SK-N-SH (cell line): ENCODE measurements at regions not wholly inside any gene's neighbourhood (a gene's known extent, or its start where the extent isn't known, plus 50 kb on each side); places are given as distances from the start of the nearest gene placed in this dataset.

Experiments
- CTCF ChIA-PET: fragments of 300-600, 350-600 bp; formaldehyde crosslinking; extraction: SDS; loops from one replicate; lab custom pipeline; 2021; lab: Yijun Ruan, JAX
- POLR2A ChIA-PET: fragments of 350-600 bp; sonication (Branson Sonifier 250); formaldehyde crosslinking; extraction: SDS; loops from one replicate; lab custom pipeline; 2020; ENCODE audit warnings: antibody characterized with exemption, inconsistent platforms; lab: Yijun Ruan, JAX
- DNase-seq: peaks from one replicate; pipeline ENCODE4 v3.0.0; 2012
- H2AFZ ChIP-seq: fragments of 200-600 bp; sonication (generic); 2 replicates; pipeline ENCODE4 v1.8.1; 2016; ENCODE audit warnings: antibody characterized with exemption, mild to moderate bottlenecking, low read depth
- H3F3A ChIP-seq: fragments of 200-600 bp; sonication (generic); replicated peaks from 2 replicates; pipeline ENCODE3; 2016; ENCODE audit warnings: antibody characterized with exemption, mild to moderate bottlenecking; ENCODE audit not compliant: insufficient read depth
- H3K27ac ChIP-seq, 2 experiments: fragments of 200-500 bp in 1 of 2; fragments of 200-600 bp in 1 of 2; sonication (Bioruptor generic) in 1 of 2; sonication (generic), shearing (Covaris generic) in 1 of 2; 2 replicates each; pipeline versions ENCODE4 v1.5.1 to v1.6.1; 2014 to 2016; ENCODE audit warnings: low read depth in 2 of 2, inconsistent platforms in 1 of 2, low read length in 1 of 2, mild to moderate bottlenecking in 1 of 2, mixed read lengths in 1 of 2
- H3K27me3 ChIP-seq: fragments of 200-600 bp; sonication (generic), shearing (Covaris generic); 2 replicates; pipeline ENCODE4 v1.6.1; 2016; ENCODE audit warnings: mixed run types; ENCODE audit not compliant: insufficient read depth
- H3K36me3 ChIP-seq, 2 experiments: fragments of 200-500 bp in 1 of 2; fragments of 200-600 bp in 1 of 2; sonication (Bioruptor generic) in 1 of 2; sonication (generic) in 1 of 2; replicated peaks in 1 of 2; 2 replicates each; pipeline versions ENCODE3 to v1.5.1; 2014 to 2016; ENCODE audit warnings: low read length in 1 of 2, mild to moderate bottlenecking in 1 of 2; ENCODE audit not compliant: insufficient read depth in 2 of 2, control insufficient read depth in 1 of 2
- H3K4me1 ChIP-seq, 2 experiments: fragments of 200-500 bp in 1 of 2; fragments of 200-600 bp in 1 of 2; sonication (Bioruptor generic) in 1 of 2; sonication (generic), shearing (Covaris generic) in 1 of 2; 2 replicates each; pipeline versions ENCODE4 v1.5.1 to v1.6.1; 2014 to 2016; ENCODE audit warnings: low read depth in 1 of 2, low read length in 1 of 2, mixed run types in 1 of 2; ENCODE audit not compliant: insufficient read depth in 2 of 2, control insufficient read depth in 1 of 2
- H3K4me2 ChIP-seq: fragments of 200-600 bp; sonication (generic), shearing (Covaris generic); 2 replicates; pipeline ENCODE4 v1.6.1; 2017; ENCODE audit warnings: mixed run types
- H3K4me3 ChIP-seq, 2 experiments: fragments of 200-500 bp in 1 of 2; fragments of 200-600 bp in 1 of 2; sonication (Bioruptor generic) in 1 of 2; sonication (generic), shearing (Covaris generic) in 1 of 2; 2 replicates each; pipeline versions ENCODE4 v1.5.1 to v1.8.1; 2014 to 2016; ENCODE audit warnings: low read depth in 2 of 2, inconsistent platforms in 1 of 2, low read length in 1 of 2, mild to moderate bottlenecking in 1 of 2, mixed read lengths in 1 of 2, moderate library complexity in 1 of 2
- H3K79me2 ChIP-seq: fragments of 200-600 bp; sonication (generic); 2 replicates; pipeline ENCODE4 v1.8.1; 2017; ENCODE audit warnings: mild to moderate bottlenecking; ENCODE audit not compliant: insufficient read depth
- H3K9ac ChIP-seq: fragments of 200-600 bp; sonication (generic); 2 replicates; pipeline ENCODE4 v1.6.1; 2017; ENCODE audit warnings: mixed run types
- H3K9me2 ChIP-seq: fragments of 200-600 bp; sonication (generic); 2 replicates; pipeline ENCODE4 v1.6.1; 2017; ENCODE audit warnings: mixed run types
- H3K9me3 ChIP-seq: fragments of 200-600 bp; sonication (generic); 2 replicates; pipeline ENCODE4 v1.6.1; 2017; ENCODE audit warnings: mixed run types, mild to moderate bottlenecking, moderate library complexity
- H4K20me1 ChIP-seq: fragments of 200-600 bp; sonication (generic); 2 replicates; pipeline ENCODE4 v1.6.1; 2017; ENCODE audit warnings: mild to moderate bottlenecking, mixed run types; ENCODE audit not compliant: insufficient read depth
- CHD2 ChIP-seq: fragments of 150-350 bp; IDR thresholded peaks from 2 replicates; pipeline ENCODE4 v1.6.1; 2018; ENCODE audit warnings: low read length; ENCODE audit not compliant: partially characterized antibody
- ELF1 ChIP-seq: IDR thresholded peaks from 2 replicates; pipeline ENCODE4 v1.4.0; 2012
- EZH2phosphoT487 ChIP-seq: fragments of 200-600 bp; sonication (generic); IDR thresholded peaks from 2 replicates; pipeline ENCODE4 v1.6.1; 2017; ENCODE audit warnings: low read depth, mixed run types, mild to moderate bottlenecking, antibody characterized with exemption, moderate library complexity, borderline replicate concordance
- FOSL2 ChIP-seq: IDR thresholded peaks from 2 replicates; pipeline ENCODE4 v1.4.0; 2012; ENCODE audit warnings: low read depth, mild to moderate bottlenecking, moderate library complexity, borderline replicate concordance
- FOXJ3 ChIP-seq: sonication (generic); formaldehyde crosslinking; IDR thresholded peaks from 2 replicates; pipeline ENCODE4 v1.5.1; 2020; ENCODE audit warnings: mild to moderate bottlenecking, missing genetic modification reagents
- GABPA ChIP-seq: IDR thresholded peaks from 2 replicates; pipeline ENCODE4 v1.4.0; 2012; ENCODE audit warnings: low read depth, mild to moderate bottlenecking
- GATA2 ChIP-seq: sonication (generic); formaldehyde crosslinking; IDR thresholded peaks from 2 replicates; pipeline ENCODE4 v1.5.0; 2020; ENCODE audit warnings: mild to moderate bottlenecking, missing genetic modification reagents
- IRF3 ChIP-seq: fragments of 150-350 bp; IDR thresholded peaks from 2 replicates; pipeline ENCODE4 v1.6.1; 2016; ENCODE audit warnings: mild to moderate bottlenecking, low read depth, low read length
- JUND ChIP-seq: IDR thresholded peaks from 2 replicates; pipeline ENCODE4 v1.4.0; 2012
- MEF2A ChIP-seq: IDR thresholded peaks from 2 replicates; pipeline ENCODE4 v1.4.0; 2012; ENCODE audit warnings: low read depth, borderline replicate concordance
- MXI1 ChIP-seq: IDR thresholded peaks from 2 replicates; pipeline ENCODE4 v1.6.1; 2012; ENCODE audit warnings: mild to moderate bottlenecking, low read depth, low read length, improper control_type of control experiment
- NFIC ChIP-seq: IDR thresholded peaks from 2 replicates; pipeline ENCODE4 v1.4.0; 2012; ENCODE audit warnings: borderline replicate concordance
- POLR2AphosphoS5 ChIP-seq: IDR thresholded peaks from 2 replicates; pipeline ENCODE4 v1.6.1; 2012; ENCODE audit warnings: low read depth, low read length
- RFX5 ChIP-seq: IDR thresholded peaks from 2 replicates; pipeline ENCODE4 v1.6.1; 2012; ENCODE audit warnings: mild to moderate bottlenecking, improper control_type of control experiment, low read length
- RXRA ChIP-seq: IDR thresholded peaks from 2 replicates; pipeline ENCODE4 v1.4.0; 2012; ENCODE audit warnings: low read depth, mild to moderate bottlenecking, borderline replicate concordance
- TCF12 ChIP-seq: IDR thresholded peaks from 2 replicates; pipeline ENCODE4 v1.4.0; 2012
- USF2 ChIP-seq: fragments of 150-350 bp; IDR thresholded peaks from 2 replicates; pipeline ENCODE4 v1.6.1; 2017; ENCODE audit warnings: antibody characterized with exemption, low read length, low read depth, borderline replicate concordance
- WGBS: methylation state at CpG from one replicate; pipeline ENCODE4 v1.1.6; 2017; ENCODE audit warnings: low lambda C conversion rate; 5-methylcytosine and 5-hydroxymethylcytosine counted together
- TF ChIP-seq, protein P1 (sequence below): IDR thresholded peaks from 2 replicates; pipeline ENCODE4; 2012
- TF ChIP-seq, protein P2 (sequence below): IDR thresholded peaks from 2 replicates; pipeline ENCODE4 v1.4.0; 2012; ENCODE audit warnings: low read depth, borderline replicate concordance

- 16% methylated on average over 8 of the region's 12 CpGs for WGBS
- no peak overlapping the region for H3K27ac ChIP-seq
- no peaks in the 10 kb centered on the region for H3K79me2 ChIP-seq
- no peak overlapping the region for H3K9ac ChIP-seq
- H3F3A ChIP-seq, result no peaks in the 10 kb centered on the region
- ChIA-PET CTCF (no interaction called here), POLR2A (no interaction called here)
- no peak overlapping the region for H3K4me2 ChIP-seq
- no peaks in the 10 kb centered on the region for H4K20me1 ChIP-seq
- H3K36me3 ChIP-seq, result no peaks in the 10 kb centered on the region
- no peaks in the 10 kb centered on the region for H3K4me1 ChIP-seq
- TF ChIP-seq IRF3 (no peak), EZH2phosphoT487 (no peak), ELF1 (no peak), FOXJ3 (CRISPR knock-in tag) (no peak), USF2 (no peak), MEF2A (no peak), RXRA (no peak), CHD2 (no peak), JUND (no peak), POLR2AphosphoS5 (no peak), GABPA (no peak), RFX5 (no peak)
- TF ChIP-seq, protein P1, sequence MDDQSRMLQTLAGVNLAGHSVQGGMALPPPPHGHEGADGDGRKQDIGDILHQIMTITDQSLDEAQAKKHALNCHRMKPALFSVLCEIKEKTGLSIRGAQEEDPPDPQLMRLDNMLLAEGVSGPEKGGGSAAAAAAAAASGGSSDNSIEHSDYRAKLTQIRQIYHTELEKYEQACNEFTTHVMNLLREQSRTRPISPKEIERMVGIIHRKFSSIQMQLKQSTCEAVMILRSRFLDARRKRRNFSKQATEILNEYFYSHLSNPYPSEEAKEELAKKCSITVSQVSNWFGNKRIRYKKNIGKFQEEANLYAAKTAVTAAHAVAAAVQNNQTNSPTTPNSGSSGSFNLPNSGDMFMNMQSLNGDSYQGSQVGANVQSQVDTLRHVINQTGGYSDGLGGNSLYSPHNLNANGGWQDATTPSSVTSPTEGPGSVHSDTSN, result no peak
- no peak overlapping the region for H2AFZ ChIP-seq
- DNase-seq, result no peak
- no peak overlapping the region for H3K4me3 ChIP-seq
- H3K27me3 ChIP-seq, result no peaks in the 10 kb centered on the region
- no peaks in the 10 kb centered on the region for H3K9me2 ChIP-seq
- H3K9me3 ChIP-seq, result no peaks in the 10 kb centered on the region
Observed at GRCh38 chr5:26415987-26416779, 622.2 kb downstream of the CDH9 start.

- no peaks in the 10 kb centered on the region for H3K79me2 ChIP-seq
- H3K4me3 ChIP-seq, result no peak overlapping the region
- no peak overlapping the region for H2AFZ ChIP-seq
- H3K9me3 ChIP-seq, result no peaks in the 10 kb centered on the region
- no peak overlapping the region for H3K4me2 ChIP-seq
- no peaks in the 10 kb centered on the region for H3F3A ChIP-seq
- H3K36me3 ChIP-seq, result no peaks in the 10 kb centered on the region
- POLR2A ChIA-PET, result no interaction called here
- H4K20me1 ChIP-seq, result no peaks in the 10 kb centered on the region
- no peaks in the 10 kb centered on the region for H3K27me3 ChIP-seq
- TF ChIP-seq TCF12 (no peak), MXI1 (no peak), NFIC (no peak), GATA2 (CRISPR knock-in tag) (no peak), FOSL2 (no peak), RXRA (no peak)
- TF ChIP-seq, protein P2, sequence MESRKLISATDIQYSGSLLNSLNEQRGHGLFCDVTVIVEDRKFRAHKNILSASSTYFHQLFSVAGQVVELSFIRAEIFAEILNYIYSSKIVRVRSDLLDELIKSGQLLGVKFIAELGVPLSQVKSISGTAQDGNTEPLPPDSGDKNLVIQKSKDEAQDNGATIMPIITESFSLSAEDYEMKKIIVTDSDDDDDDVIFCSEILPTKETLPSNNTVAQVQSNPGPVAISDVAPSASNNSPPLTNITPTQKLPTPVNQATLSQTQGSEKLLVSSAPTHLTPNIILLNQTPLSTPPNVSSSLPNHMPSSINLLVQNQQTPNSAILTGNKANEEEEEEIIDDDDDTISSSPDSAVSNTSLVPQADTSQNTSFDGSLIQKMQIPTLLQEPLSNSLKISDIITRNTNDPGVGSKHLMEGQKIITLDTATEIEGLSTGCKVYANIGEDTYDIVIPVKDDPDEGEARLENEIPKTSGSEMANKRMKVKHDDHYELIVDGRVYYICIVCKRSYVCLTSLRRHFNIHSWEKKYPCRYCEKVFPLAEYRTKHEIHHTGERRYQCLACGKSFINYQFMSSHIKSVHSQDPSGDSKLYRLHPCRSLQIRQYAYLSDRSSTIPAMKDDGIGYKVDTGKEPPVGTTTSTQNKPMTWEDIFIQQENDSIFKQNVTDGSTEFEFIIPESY, result no peak
- no peak for DNase-seq
- no peaks in the 10 kb centered on the region for H3K9me2 ChIP-seq
- H3K4me1 ChIP-seq, result no peaks in the 10 kb centered on the region
- CTCF ChIA-PET, result no interaction called here
- WGBS, result 3% methylated on average over 5 of the region's 5 CpGs
- no peak overlapping the region for H3K27ac ChIP-seq
- H3K9ac ChIP-seq, result no peak overlapping the region
Observed at GRCh38 chr5:26390608-26391007, 647.8 kb downstream of the CDH9 start.
